GM18861 (cell line): ENCODE measurements at regions not wholly inside any gene's neighbourhood (a gene's known extent, or its start where the extent isn't known, plus 50 kb on each side); places are given as distances from the start of the nearest gene placed in this dataset.

ENCODE experiments used
- ATAC-seq: cut with Tn5 transposase; IDR thresholded peaks from one replicate; pipeline ENCODE4 v1.9.1; 2021; ENCODE audit not compliant: unreplicated experiment

DNA sequence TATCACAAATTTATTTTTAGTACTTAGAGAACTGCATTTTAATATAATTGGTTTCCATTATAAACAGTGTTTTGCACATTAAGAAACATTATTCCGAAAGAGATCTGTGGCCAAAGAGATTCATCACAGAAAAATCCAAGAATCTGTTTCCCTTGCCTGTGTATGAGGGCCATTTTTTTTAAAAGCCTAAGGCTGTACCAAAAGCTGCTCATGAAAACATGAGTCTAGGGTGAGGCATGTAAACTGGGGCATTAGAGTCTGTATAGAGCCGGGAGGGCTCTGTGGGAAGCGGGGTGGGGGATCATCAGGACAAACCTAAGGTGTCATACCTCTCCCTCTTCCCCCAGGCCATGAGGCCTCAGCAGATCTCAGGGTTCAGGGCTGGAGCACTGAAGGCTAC, 223.8 kb downstream of the FBXO15 start:
- ATAC-seq, result no peak

- ATAC-seq, result no peak
Measured at GRCh38 chr18:73920033-73920432, 227.6 kb downstream of the FBXO15 start.

DNA sequence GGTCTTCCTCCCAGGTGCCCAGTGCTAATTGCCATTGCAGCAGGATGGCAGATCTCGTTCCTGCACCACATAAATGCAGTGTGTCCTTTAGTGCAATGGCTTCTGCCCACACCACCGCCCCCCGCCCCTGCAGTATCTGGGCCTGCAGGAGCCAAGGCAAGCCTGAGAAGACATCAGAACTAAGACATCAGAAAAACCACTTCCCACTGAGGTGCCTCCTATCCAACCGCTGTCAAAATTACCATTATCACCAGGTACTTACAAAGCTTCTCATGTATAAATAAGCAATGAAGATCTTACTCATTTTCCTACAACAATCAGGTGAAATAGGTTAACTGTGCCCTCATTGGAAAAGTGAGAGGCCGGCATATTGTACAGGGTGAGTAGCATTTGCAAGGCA, 228.8 kb downstream of the FBXO15 start:
- ATAC-seq, result no peak

DNA sequence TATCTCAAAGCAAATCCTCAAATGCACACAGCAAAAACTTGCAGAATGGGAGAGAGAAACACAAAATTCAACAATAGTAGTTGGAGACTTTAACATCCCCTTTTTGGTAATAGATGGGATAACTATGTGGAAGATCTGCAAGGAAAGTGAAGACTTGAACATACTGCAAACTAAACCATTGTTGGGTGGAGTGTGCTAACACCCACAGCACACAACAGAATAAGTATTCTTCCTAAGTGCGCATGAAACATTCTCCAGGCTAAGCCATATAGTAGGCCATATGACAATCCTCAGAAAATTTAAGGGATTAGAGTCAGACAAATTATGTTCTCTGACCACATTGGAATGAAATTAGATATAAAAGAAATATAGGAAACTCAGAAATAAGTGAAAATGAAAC, 230.6 kb downstream of the FBXO15 start:
- no peak for ATAC-seq

DNA sequence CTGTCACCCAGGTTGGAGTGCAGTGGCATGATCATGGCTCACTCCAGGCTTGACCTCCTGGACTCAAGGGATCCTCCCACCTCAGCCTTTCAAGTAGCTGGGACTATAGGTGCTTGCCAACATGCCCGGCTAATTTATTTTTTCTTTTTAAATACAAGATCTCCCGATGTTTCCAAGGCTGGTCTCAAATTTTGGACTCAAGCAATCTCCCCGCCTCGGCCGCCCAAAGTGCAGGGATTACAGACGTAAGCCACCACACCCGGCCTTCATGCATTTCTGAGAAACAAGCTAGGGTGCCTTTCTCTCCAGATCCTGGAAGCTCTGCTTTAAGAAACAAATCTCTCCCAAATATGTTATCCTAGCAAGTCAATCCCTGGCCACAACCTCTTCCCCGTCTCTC, 234.1 kb downstream of the FBXO15 start:
- ATAC-seq, result no peak

- no peak for ATAC-seq
Measured at GRCh38 chr18:73908323-73908722, 239.3 kb downstream of the FBXO15 start.

DNA sequence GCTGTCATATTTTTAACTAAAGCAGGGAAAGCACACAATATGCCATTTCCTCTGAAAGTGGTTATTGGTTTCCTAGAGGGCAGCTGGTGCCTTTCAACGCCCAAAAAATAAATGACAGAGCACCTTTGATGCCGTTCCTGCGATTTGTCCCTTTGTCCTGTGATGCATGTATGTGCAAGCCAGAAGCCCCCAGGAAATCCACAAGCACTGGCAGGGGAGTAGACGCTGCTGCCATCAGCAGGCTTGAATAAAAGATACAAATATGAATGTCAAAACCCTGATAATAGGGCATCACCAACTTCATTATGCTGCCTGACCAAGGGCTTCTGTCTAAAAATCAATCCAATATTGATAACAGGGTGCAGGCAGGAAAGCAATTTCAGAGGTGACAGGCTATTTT, 246.1 kb downstream of the FBXO15 start:
- no peak for ATAC-seq

DNA sequence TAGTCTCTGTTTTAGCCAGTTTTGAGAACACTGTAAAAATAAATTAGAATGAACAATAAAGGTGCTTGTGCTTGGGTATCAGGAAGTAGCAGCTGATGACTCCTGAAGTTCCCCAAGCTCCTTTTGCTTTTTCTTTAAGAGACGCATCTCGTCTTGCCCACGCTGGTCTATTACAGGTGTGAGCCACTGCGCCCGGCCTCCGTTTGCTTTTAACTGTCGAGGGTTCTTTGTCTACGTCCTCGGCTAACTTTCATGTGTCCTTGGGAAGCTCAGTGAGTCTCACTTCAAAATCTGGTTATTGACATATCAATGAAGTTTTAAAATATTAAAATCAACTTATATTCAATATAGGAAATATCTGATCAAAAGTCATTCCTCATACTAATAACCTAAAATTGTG, 246.5 kb downstream of the FBXO15 start:
- ATAC-seq, result no peak

- ATAC-seq, result no peak
Measured at GRCh38 chr18:73900106-73900835, 247.4 kb downstream of the FBXO15 start.

DNA sequence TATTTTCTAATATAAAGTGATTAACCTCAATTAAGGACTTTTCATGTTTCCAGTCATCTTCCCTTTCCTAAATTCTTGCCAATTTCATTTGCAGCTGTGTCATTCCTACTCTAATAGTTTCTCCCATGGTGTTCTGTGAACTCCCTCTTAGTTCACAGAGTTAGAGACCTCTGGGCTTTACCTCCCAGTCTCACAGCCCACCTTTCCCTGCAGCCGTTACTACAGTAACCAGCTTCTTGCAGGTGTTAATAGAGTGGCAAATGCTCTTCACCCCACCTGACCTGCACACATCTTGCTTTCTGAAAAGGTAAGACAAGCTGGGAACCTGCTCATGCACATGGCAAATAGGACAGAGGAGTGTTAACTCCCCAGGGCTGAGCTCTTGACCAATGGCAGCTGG, 250.1 kb downstream of the FBXO15 start:
- no peak for ATAC-seq

GRCh38 chr18:73896685-73897084, 250.9 kb downstream of the FBXO15 start:
- peak; percentile 67 for ATAC-seq

GRCh38 chr18:73895701-73896100, 251.9 kb downstream of the FBXO15 start:
- no peak for ATAC-seq

DNA sequence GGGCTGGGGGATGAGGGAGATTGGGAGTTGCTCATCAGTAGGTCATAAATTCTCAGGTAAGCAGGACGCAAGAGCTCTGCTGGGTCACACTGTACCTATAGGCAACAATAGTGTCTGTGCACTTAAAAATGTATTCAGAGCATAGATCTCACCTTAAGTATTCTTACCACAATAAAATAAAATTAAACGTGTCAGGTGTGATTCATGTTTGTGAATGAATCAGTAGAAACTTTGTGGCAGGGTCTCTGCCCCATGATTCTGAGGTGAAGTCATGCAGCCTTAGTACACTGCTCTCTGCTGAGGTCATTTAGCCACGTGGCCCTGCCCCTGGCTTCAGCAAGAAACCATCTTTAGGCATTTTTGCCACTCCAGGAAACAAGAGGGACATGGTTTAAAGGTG, 253.8 kb downstream of the FBXO15 start:
- ATAC-seq, result no peak

GRCh38 chr18:73891572-73892421, 255.8 kb downstream of the FBXO15 start:
- no peak for ATAC-seq

DNA sequence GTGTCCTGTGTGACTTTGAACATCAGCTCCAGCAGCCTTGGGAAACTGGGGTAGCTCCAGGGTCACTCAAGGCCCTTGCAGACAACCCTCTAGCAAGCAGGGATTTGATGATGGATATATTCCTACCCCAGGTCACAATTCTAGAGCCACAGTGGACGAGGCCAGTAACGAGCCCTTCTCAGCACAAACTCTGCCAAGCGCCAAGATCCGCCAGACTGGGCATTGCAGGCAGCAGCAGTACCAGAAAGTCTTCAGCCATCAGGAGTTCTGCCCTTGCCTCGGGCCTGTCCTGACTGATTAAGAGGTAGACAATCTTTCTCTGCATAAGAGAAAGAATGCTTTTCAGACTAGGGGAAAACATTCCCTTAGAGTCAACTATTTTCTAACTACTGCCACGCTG, 259.1 kb downstream of the FBXO15 start:
- ATAC-seq, result no peak

DNA sequence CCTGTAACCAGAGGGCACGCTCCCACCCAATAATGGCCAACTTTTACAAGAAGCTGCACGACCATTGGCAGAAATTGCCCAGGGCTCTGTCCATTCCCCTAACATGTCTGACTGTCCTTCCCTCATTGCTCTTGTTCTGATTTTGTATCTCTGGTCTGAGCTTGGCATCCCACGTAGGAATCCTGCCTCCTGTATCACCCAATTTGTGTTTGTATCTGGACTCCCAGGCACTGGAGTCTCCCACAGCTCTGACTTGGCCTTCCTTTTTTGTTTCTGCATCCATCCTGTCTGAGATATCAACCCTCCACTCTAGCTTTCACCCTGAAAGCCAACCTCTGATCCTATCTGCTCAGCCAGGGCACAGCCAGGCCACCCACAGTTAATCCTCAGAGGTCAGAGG, 259.8 kb downstream of the FBXO15 start:
- no peak for ATAC-seq

GRCh38 chr18:73884868-73885267, 262.8 kb downstream of the FBXO15 start:
- no peak for ATAC-seq

DNA sequence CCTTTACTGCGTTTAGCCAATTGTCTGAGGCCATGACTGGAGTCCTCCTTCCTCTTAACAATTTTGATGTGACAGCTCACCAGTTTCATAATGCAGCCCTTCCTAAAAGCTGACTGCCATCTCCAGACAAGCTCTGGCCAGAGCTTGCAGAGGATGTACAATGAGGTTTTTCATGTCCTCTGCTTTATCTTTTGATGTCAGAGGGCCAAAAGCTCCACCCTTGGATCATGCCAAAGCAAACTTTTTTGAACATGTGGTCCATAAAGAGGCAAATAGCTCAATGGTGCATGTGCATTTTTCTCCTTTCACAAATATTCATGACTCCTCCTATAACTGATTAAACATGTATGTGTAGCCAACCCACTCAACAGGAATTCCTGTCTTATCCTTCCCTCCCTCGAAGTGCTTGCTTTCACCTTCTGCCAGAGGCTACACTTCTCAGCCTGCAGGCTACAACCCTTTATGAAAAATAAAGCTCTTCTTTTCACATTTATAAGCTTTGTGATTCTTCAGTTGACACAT, 266.2 kb downstream of the FBXO15 start:
- no peak for ATAC-seq

GRCh38 chr18:73880387-73880786, 267.2 kb downstream of the FBXO15 start:
- no peak for ATAC-seq

DNA sequence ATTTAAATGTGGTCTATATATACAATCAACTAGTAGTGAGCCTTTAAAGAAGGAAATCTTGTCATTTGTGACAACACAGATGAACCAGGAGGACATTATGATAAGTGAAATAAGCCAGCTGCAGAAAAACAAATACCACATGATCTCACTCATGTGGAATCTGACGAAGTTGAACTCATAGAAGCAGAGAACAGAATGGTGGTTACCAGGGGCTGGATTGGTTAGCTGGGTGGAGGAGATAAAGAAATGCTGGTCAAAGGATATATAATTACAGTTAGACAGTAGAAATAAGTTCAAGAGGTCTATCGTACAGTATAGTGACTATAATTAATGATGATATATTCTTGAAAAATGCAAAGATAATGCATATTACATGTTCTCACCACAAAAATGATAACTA, 267.9 kb downstream of the FBXO15 start:
- no peak for ATAC-seq

- no peak for ATAC-seq
Measured at GRCh38 chr18:73879328-73879727, 268.3 kb downstream of the FBXO15 start.

- ATAC-seq, result no peak
Measured at GRCh38 chr18:73869182-73869581, 278.5 kb downstream of the FBXO15 start.
